T-helper 2 cell (primary cell): ENCODE measurements at regions not wholly inside any gene's neighbourhood (a gene's known extent, or its start where the extent isn't known, plus 50 kb on each side); places are given as distances from the start of the nearest gene placed in this dataset.

ENCODE experiments used
- DNase-seq, 5 experiments: peaks; one replicate each; pipeline versions ENCODE4 v3.0.0 to v3.0.0-alpha.2; 2012 to 2022

DNA sequence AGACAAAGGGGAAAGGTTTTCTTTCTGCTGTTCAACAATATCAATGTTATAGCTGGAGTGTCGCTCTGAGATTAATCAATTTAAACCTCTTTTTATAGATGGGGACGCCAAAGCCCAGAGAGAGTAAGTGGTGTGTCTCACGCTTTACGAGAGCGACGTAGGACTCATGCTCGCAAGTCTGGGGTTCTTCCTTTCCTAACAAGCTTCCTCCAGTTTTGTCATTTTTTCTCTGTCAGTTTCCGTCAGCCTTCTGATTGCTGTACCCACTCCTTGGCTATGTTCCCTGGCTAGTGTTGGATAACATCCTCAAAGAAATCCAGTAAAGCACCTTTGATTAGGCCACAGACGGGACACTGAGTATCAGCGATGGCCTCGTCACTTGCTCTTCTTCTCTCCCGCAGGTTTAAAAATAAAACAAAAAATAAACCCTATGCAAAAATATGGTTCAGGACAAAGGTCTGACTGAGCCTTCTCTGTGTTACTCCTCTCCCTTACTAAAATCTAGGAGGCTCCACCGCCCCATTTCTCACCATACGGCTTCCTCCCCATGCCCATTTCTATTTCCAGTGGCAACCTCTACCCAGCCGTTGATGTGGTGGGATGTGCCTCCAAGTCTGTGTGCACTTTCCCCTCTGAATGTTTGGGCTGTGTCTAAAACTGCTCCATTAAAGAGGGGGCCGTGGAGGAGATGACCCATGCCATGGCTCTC is 172.7 kb upstream of the PARP11 start:
- no peak for DNase-seq

DNA sequence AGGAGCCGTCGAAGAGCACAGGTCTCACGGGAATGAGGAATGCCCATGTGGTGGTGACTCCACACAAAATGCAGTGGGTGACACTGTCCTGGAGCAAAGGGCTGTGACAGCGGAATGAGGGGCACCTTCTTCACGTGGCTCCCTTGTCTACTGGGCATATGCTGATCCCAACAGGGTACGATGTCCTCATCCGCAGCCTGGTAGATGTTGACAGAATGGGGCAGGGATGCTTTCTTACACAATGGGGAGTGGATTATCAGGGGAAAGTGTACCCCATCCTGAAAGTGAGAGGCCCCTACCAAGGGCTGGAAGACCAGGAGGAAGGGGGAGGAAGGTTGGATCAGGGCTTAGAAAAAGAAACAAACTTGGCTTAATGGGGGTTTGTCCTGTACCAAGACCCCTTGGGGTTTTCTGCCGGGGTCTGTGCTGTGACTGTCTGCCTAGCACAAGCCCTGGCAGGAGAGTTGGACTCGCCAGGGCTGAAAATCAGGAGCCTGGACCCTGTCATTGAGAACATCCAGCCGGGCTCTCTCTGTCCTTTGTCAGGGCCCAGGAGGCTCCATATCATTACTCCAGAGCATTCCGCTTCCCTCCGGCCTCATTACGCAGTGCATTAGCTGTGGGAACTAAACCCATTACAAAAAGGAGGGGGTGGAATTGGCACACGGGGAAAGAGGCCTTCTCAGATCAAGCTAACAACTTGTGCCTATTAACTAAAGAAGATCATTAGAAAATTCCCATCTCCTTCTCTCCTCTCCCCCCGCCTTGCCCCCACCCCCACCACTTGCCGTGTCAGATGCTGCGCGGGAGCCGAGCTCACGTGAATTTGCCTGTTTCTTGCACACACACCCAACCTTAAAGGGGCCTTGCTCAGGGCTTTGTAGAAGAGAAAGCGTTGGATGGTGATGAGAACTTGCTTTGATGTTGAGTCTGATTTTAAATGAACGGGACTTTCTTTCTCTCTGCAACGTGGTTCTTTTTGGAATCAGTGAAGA is 171.8 kb upstream of the PARP11 start:
- DNase-seq, result no peak

DNA sequence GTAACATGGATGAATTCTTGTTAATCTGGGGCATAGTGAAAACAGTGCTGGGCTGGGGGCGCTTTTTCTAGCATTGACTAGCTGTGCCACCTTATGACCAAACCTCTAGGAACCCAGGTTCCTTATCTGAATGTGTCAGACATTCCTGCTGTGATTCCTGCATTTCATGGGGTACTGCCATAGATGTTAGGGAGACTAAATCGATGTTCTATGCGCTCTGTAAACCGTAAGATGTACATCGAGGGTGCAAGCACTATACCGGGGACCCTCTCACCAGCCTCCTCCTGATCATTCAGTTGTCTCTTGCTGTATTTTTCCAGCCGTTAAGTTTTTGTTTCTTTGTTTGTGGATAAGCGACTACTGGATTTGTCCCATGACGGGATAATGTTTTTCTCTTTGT is 170.9 kb upstream of the PARP11 start:
- DNase-seq, result no peak

DNA sequence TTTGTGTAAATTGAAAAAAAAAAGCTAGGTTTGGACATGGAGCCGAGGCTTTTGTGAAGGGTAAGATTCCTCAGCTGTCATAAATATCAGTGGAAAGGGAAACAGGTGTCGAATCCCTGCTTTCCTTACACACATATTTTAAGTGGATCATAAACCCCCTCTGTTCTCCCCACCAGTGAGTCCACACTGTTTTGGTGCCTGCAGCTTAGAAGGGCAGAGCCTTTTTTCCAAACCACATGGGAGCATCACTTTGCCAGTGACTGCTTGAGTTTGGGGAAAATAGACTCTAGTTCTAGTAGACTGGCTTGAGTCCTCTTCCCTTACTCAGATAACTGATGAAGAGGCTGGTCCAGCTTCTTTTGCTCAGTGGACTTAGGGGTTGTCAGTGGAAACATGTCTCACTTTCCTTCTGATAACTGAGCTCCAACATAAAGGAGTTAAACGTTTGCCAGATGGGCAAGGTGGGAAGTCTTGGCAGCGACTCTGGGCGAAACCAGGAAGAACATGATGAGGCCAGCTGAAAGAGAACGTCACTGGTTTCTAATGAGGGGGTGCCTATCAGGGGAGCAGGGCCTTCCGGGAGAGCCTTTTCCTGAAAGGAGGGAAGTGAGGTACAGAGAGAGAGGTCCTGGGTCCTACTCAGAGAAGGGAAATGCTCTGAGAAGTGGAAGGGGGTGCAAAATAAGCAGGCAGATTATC is 168.1 kb upstream of the PARP11 start:
- no peak for DNase-seq

DNA sequence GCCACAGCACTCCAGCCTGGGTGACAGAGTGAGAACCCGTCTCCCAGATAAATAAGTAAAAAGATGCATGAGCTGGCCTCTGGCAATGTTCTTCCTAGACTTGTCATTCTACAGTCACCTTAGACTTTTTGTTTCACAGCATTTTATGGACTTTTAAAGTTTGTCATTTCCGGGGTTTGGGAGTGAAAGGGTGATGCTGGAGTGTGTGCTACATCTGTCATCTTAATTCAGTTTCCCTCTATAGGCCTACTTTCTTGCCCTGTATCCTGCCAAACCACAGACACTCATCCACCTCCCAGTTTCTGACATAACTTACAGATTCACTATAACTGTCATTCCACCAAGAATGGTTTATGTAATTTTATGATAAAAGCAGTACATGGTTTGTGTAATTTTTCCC is 166.7 kb upstream of the PARP11 start:
- DNase-seq, result no peak

DNA sequence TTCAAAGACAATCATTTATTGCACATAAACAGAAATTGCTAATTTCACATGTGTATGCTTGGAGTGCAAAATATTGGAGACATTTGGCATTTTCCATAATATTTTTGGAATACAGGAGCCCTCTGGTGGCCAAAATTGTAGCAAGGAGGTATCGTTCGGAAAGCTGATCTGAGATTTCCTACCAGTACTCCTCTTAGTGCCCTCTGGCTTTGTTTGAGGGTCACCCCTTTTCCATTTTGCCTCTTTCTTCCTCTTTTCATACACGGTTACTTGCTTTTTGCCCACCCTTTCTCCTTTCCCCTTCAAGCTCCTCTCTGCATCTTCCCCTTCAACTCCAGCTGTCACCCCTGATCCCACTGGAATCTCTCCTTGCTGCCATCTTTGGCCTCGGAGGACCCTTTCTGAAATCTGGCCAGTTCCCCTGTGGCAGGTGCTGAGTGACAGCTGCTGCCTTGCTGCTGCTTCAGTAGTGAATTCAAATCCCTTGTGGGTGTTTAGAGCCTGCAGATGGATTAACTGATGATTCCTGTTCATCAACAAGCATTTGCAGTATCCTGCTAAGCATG is 164.6 kb upstream of the PARP11 start:
- no peak for DNase-seq

DNA sequence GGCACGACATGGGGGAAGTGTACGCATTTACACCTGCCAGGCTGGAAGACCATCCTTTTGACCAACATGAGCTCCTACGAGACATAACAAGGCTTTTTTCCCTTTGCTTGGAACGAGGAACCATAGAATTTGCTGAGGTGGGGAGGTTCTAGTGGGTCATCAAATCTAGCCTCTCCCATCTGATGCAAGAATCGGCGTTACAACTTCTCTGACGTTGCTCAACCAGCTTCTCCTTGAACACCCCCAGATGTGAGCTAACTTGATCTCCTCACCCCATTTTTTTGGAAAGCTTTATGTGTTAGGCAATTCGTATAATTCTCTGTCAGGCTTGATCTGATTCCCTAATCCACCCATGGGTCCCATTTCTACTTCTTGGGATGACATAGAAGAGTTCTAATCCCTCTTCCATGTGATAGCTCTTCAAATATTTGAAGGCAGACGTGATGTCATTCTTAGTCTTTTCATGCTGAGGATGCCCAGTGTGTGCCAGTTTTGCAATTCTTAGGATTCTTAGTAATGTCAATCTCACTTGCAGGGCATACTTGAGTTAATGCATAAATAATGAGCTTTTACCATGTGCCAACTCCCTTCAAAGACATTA is 163.6 kb upstream of the PARP11 start:
- no peak for DNase-seq

DNA sequence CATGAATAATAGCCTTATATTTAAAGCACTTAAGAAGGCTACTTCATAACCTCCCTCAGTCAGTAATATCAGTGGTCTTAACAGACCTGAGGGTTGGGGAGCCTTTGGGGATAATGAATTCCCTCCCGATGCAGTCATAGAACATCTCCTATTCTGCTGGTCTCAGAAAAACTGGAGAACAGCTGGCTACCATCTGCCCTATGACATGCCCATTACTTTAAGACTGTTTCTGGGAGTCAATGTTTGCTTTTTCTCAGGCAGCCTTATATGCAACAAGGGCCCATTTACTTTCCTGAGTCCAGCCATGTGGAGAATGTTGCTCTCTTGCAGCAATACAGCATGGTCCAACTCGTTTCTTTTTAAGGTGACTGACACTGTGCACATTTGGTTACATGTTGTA is 161.7 kb upstream of the PARP11 start:
- DNase-seq, result no peak

DNA sequence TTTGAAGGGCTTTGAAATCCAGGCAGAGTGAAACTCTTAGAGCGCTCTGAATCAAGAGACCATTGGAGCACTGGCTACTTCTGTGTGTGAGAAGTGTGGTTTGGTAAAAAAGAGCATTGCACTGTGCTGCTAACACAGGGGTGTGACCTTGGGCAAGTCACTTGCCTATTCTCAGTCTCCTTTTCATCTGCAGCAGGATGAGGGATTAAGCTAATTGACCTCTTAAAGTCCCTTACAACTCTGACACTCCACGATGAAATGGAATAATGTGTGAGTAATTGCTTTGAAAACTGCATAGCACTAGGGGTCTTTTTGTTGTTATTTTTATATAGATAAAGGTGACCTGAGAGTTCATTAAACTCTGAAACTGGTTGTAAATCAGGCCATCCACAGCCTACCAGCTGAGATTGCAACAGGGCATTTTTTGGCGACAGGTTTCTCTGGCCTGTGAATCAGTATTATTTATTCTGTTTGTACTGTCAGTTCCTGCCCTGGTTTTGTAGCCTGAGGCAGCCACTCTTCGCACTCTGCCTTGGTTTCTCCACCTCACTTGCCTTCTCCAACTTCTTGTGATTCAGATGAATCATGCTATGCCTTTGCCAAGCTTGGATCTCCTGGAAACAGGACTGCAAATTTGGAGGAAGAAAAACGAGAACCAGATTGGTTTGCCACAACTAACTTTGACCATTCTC is 159.9 kb upstream of the PARP11 start:
- DNase-seq, result no peak

DNA sequence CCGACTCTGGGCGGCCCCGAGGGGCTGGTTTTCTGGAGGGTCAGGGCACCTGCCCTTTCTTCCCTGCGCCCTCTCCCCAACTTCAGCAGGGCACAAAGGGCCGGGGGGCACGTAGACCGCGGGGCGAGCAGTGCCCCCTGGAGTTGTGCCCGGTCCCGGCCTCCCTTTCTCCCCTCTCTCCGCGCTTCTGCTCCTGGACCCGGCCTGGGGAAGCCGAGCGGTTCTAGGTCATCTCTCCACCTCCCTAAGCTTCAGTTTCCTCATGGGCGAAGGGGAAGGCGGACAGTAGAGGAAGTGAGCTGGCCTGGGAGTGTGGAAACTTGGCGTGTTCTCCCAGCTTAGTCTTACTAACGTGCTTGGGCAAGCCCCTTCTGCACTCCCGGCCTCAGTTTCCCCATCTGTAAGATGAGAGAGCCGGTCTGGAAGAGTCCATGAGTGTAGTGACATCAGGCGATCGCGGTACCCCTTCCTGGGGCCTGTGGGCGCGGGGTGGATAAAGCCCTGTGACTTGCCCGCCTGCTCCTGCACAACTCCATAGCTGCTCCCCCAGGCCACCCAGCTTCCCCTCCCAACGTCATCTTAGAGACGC is 158.6 kb upstream of the PARP11 start:
- no peak for DNase-seq

DNA sequence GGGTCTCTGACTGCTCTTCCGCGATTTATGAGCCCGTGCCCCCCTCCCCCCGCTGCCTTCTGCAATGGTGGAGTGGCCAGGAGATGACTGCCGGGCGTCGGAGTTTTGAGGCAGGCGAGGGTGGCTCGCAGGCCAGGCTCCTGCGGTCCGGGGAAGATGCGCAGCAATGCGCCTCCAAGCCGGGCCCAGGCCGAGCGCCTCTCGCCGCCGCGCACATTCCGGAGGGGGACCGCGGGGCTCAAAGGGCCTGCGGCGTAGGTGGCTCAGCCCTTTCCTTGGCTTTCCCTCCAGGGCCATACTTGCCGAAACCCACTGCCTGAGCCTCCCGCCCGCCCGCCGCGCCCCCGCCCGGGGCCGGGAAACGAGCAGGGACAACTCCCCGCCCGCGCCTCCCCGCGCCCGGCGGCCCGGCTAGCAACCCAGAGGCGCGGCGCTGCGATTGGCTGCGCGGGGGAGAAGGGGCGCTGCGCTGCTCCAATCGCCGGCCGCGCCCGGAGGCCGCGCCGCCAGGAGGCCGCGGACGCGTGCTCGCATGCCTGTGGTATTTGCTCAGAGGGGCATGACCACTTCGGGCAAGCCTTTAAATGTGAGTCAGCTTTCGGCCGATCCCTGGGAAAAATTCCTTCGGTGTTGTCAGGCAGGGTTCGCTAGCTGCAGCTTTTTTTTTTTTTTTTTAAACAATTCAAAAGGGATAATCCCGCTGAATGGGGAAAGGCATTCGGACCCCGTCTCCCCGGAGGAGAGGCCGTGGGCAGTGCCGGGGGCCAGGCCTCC is 157.9 kb upstream of the PARP11 start:
- DNase-seq, result peak; percentile 51 to 80 (median 64)

DNA sequence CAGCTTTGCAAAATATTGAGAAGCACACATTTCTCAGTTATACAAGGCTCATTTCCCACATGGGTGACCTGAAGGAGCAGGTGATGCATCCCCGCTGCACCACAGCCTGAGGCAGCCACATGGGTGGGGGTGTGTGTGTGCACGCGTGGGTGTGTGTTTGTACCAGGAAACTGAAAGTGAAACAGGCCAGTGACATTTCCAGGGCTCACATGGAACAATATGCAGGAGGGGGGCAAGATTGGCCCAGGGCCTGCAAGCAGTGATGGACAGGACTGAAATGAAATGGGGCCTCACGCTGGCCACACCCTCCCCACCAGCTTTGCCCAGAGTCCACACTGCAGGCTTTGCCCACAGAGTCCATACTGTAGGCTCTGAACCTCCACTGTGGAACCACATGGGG is 154.2 kb upstream of the PARP11 start:
- DNase-seq, result peak in 4 of 5 experiments; percentile 32 to 54 (median 46)

DNA sequence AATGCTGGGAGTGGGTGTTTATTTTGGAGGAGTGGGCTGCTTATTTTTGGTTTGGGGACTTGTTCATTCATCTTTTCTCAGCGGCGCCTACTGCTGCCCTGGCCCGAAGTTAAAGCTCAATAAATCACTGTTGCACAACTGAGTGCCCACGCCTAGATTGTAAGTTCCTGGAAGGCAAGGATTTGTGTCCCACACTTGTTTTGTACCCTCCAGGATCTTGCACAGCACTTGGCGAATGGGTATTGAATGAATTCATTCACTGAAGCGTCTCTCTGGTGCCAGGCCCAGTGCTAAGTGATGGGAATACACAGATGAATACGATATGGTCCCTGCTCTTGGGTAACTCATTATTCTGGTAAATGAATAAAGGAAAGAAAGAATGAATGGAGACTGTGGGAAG is 153.3 kb upstream of the PARP11 start:
- no peak for DNase-seq

DNA sequence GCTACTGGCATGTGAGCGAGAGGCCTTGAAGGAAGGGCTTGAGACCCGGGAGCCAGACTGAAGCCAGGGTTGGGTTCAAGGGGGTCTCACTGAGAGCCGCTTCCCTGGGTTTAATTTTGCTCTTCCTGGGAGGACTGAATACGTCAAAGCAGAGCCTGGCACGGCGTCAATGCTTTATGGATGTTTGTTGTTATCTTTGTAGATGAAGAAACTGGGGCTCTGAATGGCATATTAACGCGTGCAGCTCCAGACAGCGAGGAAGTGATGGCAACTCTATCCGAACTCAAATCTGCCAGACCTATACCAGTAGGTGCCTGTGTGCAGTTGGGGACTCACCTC is 152.8 kb upstream of the PARP11 start:
- DNase-seq, result no peak

DNA sequence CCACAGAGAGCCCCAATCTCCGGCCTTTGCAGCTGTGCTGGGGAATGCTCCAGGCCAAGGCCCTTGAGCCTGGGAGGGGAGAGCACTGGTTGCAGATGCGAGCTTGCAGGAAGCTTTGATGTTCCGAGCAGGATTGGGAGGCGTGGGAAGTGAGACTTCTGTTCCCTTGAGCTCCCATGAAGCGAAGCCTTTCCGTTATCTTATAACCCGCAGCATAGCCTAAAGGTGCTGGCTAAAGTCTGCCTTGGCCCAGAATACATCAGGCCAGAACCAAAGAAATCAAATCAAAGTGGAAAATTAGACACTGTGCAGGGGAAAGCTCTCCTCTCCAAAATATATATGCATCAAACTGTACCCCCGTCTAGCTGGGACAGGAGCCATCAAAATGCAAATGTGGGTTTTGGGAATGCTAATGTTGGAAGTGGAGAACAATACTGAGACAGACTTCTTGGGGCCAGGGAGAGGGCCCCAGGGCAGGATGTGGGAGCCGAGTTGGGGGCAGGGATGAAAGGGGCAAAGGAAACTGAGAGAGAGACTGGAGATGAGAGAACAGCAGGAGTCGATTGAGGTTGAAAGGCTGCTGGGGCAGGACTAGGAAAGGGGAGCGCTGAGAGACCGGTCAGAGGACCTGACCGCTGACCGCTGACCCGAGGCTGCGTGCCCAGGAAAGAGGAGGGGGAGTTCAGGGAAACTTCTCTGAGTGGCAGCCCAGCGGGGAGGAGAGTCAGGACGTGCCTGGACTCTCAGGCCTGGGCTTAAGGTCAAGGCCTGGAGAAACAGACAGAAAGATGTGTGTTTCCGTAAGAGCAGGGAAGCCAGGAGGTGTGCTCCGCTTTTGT is 152.2 kb upstream of the PARP11 start:
- no peak for DNase-seq

DNA sequence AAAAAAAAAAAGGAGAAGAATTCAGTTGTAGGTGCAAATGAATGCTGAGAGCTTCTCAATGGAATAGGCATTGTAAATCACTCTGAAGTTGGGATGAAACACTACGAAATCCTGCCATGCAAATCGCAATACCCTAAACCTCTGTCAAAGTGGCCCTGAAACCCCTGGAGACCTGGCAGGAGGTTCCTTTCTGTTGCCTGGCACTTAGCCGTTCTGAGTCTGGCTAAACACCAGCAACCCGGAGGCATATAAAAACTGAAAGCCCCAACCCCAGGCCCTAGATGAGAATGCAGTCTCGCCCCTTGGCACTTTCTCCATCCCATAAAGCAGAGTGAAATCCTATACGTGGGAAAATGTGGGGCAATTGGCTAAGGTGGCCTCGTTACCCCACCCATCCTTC is 151.5 kb upstream of the PARP11 start:
- DNase-seq, result no peak

DNA sequence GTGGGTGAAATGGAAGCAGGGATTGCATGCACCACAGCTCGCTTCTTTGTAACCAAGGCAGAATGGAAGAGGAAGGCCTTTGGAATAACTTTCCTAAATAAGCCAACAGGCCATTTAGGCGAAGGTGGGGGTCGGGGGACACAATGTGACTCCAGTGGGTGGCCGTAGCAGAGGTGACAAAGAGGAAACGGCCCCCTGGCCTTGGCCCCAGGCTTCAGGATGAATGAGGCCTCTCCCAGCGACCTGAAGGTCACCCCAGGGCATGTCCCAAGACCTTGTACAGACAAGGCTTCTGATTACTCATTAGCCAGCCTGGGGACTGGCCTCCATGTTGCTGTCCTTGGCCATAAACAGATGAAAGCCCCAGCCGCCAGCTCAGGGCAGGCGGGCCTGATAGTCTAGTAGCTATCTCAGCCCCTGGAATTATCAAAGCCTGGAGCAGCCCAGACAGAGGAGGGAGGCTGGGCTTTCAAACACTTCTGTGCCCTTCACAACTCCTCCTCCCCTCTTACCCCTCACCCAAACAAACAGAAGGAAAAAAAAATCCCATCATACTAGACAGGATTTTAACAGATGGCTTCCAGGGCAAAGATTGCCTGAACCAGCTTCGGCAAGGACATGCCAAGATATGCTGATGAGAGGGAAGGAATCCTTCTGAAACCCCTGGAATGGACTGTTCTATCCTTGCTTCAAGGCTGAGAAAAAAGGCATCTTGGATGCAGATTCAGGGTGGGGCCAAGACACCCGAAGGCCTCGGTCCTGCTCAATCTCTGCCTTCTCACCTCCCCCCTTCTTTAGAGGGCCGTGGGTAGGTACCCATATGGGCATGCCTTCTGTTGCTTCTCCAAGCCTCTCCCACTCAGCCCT is 142.3 kb upstream of the PARP11 start:
- DNase-seq, result no peak

DNA sequence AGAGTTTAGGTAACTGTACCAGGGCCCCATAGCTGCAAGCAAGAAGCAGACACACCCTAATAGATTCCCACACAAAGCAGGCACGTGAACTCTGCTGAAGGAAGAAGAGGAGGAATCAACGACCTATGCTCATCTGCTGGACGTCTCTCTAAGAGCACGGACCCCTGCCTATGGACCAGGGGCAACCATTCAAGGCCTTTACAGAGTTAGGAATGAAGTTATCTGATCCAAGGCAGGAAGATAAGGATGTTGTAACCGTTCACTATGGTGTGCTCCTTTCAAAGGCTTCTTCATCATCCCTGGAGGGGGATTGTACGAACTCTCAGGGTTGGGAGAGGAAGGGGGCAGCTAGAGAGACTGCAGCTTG is 141.6 kb upstream of the PARP11 start:
- no peak for DNase-seq

DNA sequence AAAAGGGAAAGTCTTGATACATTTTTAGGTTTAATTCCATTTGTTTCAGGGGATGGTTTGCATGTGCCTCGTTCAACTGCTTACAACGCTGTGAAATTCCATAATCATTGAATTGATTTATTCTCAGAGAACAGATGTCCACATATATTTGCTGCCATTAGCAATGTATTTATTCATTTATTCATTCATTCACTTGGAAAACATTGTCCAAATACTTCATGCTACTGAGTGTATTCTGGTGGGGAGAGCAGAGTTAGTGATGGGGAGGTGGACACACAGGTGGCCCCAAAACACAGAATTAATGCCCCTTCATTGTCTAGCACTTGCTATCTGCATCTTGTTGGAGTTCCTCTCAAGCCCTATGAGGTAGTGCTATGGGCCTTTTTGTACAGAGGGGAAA is 141.2 kb upstream of the PARP11 start:
- no peak for DNase-seq
